ENCODE measurements at regions not wholly inside any gene's neighbourhood (a gene's known extent, or its start where the extent isn't known, plus 50 kb on each side); places are given as distances from the start of the nearest gene placed in this dataset.

GRCh38 chr7:34338961-34339526 is 319.0 kb upstream of the NPSR1 start:
- no peak overlapping the region for H3K27ac Mint-ChIP-seq

GRCh38 chr7:34341326-34341725 is 316.7 kb upstream of the NPSR1 start:
- TF ChIP-seq CTCF (IDR thresholded peaks at IDR 0.05; ENCODE audit: unreplicated experiment), result no peak
- no peak for DNase-seq (ENCODE audit: low spot score in 2 of 2, unreplicated experiment in 2 of 2)
- Mint-ChIP-seq H3K4me1 (peaks cover 7% of the 10 kb centered on the region), H3K27ac (no peak overlapping the region), H3K4me3 (no peak overlapping the region), H3K36me3 (no peaks in the 10 kb centered on the region), H3K27me3 (ENCODE audit: low read depth) (no peaks in the 10 kb centered on the region), H3K9me3 (peaks cover 11% of the 10 kb centered on the region)

More at GRCh38 chr7:34338961-34339526, 319.0 kb upstream of the NPSR1 start:
- Mint-ChIP-seq H3K4me1 (peaks cover 7% of the 10 kb centered on the region), H3K4me3 (no peak overlapping the region), H3K36me3 (no peaks in the 10 kb centered on the region), H3K9me3 (peaks cover 11% of the 10 kb centered on the region), H3K27me3 (ENCODE audit: low read depth) (no peaks in the 10 kb centered on the region)
- no peak for DNase-seq (ENCODE audit: low spot score in 2 of 2, unreplicated experiment in 2 of 2)
- TF ChIP-seq CTCF (IDR thresholded peaks at IDR 0.05; ENCODE audit: unreplicated experiment), result no peak

- H3K27ac Mint-ChIP-seq, result no peak overlapping the region
- no peaks in the 10 kb centered on the region for H3K27me3 Mint-ChIP-seq (ENCODE audit: low read depth)
- peaks cover 7% of the 10 kb centered on the region for H3K9me3 Mint-ChIP-seq
- no peaks in the 10 kb centered on the region for H3K36me3 Mint-ChIP-seq
- H3K4me1 Mint-ChIP-seq, result peaks cover 7% of the 10 kb centered on the region
- no peak overlapping the region for H3K4me3 Mint-ChIP-seq
- TF ChIP-seq CTCF (IDR thresholded peaks at IDR 0.05; ENCODE audit: unreplicated experiment), result no peak
- DNase-seq (ENCODE audit: low spot score in 2 of 2, unreplicated experiment in 2 of 2), result no peak
Observed at GRCh38 chr7:34342387-34342786, 315.6 kb upstream of the NPSR1 start.

GRCh38 chr7:34343667-34344066 is 314.4 kb upstream of the NPSR1 start:
- peaks cover 7% of the 10 kb centered on the region for H3K4me1 Mint-ChIP-seq
- no peaks in the 10 kb centered on the region for H3K36me3 Mint-ChIP-seq
- no peak overlapping the region for H3K27ac Mint-ChIP-seq
- no peak for TF ChIP-seq CTCF (IDR thresholded peaks at IDR 0.05; ENCODE audit: unreplicated experiment)
- no peaks in the 10 kb centered on the region for H3K9me3 Mint-ChIP-seq
- H3K4me3 Mint-ChIP-seq, result no peak overlapping the region
- no peak for DNase-seq (ENCODE audit: low spot score in 2 of 2, unreplicated experiment in 2 of 2)
- no peaks in the 10 kb centered on the region for H3K27me3 Mint-ChIP-seq (ENCODE audit: low read depth)

GRCh38 chr7:34354011-34354410 is 304.0 kb upstream of the NPSR1 start:
- DNase-seq (ENCODE audit: low spot score in 2 of 2, unreplicated experiment in 2 of 2), result no peak
- Mint-ChIP-seq H3K27me3 (ENCODE audit: low read depth) (no peaks in the 10 kb centered on the region), H3K36me3 (no peaks in the 10 kb centered on the region), H3K27ac (no peak overlapping the region), H3K4me3 (no peak overlapping the region), H3K9me3 (no peaks in the 10 kb centered on the region), H3K4me1 (peaks cover 11% of the 10 kb centered on the region)
- no peak for TF ChIP-seq CTCF (IDR thresholded peaks at IDR 0.05; ENCODE audit: unreplicated experiment)

- H3K27ac Mint-ChIP-seq, result no peak overlapping the region
- no peak overlapping the region for H3K4me3 Mint-ChIP-seq
- no peak for DNase-seq (ENCODE audit: low spot score in 2 of 2, unreplicated experiment in 2 of 2)
- no peaks in the 10 kb centered on the region for H3K27me3 Mint-ChIP-seq (ENCODE audit: low read depth)
- H3K4me1 Mint-ChIP-seq, result peaks cover 11% of the 10 kb centered on the region
- no peaks in the 10 kb centered on the region for H3K9me3 Mint-ChIP-seq
- no peak for TF ChIP-seq CTCF (IDR thresholded peaks at IDR 0.05; ENCODE audit: unreplicated experiment)
- H3K36me3 Mint-ChIP-seq, result no peaks in the 10 kb centered on the region
Observed at GRCh38 chr7:34354899-34355298, 303.1 kb upstream of the NPSR1 start.

All from mesothelial cell of epicardium (in vitro differentiated cells).